GM18858 (cell line): ENCODE measurements at regions not wholly inside any gene's neighbourhood (a gene's known extent, or its start where the extent isn't known, plus 50 kb on each side); places are given as distances from the start of the nearest gene placed in this dataset.

Experiments
- ATAC-seq: cut with Tn5 transposase; IDR thresholded peaks from one replicate; pipeline ENCODE4 v1.9.1; 2021; ENCODE audit not compliant: unreplicated experiment

DNA sequence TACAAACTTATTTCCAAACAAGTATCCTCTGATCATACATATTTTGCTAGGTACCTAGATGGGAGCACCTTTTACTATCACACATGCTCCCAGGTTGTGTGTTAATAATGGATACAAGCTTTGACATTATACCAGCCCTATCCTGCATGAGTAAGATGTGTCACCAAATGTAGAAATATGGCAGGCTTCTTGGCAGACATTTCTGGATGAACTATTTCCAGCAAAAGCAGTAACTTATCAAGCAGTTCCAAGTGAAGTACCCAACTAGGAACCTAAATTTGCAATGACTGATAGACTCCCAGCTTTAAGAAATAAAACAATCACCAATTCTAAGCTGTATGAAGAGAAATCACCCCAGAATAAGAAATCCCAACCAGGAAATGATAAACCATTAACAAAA is 103.7 kb upstream of the TMEM72 start:
- ATAC-seq = no peak

DNA sequence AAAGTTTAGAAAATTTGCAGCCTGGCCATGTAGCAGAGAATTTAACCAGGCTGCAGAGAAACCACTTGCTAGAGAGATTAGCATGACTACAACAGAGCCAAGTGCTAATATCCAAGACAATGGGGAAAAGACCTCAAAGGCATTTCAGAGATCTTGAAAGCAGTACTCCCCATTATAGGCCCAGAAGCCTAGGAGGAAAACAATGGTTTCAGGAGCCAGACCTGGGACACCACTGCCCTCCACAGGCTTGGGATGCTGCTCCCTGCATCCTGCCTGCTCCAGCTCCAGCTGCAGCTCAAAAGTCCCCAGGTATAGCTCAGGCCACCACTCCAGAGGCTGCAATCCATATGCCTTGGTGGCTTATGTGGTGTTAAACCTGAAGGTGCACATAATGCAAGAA is 101.5 kb upstream of the TMEM72 start:
- no peak for ATAC-seq

DNA sequence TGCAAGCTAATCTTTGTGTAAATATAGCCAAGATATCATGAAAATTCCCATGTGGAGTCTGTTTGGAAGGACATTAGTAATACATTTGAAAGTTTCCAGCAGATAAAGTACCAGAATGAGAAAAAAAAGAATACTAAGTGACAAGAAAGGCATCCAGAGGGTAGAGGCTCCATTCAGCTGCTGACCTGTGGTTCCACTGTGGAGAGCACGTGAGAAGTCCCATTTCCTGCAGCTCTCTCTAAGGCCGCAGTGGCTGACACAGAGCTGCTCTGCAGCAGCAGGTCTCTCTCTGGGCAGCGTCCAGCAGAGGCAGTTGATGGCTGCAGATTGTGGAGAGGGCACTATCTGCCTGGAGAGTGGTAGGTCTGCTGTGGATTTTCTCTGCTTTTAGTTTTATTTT is 100.1 kb upstream of the TMEM72 start:
- no peak for ATAC-seq

DNA sequence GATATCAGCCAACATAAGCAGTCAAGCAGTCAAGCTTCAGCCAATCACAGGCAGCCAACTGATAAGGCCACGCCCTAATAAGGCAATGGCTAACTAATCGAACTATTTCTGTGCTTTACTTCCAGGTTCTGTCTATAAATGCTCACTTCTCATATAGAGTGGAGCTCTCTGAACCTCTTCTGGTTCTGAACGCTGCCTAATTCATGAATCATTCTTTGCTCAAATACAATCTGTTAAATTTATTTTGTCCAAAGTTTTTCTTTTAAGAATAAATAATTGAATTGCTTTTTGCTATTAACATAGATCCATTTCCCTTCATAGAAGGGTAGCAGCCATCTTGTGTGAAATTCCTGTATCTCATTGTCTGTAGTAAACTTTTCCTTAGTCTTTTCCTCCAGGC is 97.9 kb upstream of the TMEM72 start:
- ATAC-seq = no peak

DNA sequence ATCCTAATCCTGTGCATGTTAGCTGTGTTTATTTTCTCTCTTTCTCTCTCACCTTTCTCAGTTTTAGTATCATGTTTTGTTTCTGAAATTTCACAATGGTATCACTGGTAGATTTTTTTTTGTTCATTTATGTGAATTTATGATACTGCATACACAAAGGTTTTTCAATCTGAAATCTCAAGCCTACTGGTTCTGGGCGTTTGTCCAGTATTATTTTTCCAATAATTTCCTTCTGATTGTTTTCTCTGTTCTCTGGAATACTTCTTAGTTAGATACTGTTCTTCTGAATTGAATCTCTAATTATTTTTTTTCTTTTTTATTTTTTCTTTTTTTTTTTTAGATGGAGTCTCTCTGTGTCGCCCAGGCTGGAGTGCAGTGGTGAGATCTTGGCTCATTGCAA is 96.2 kb upstream of the TMEM72 start:
- ATAC-seq = no peak

DNA sequence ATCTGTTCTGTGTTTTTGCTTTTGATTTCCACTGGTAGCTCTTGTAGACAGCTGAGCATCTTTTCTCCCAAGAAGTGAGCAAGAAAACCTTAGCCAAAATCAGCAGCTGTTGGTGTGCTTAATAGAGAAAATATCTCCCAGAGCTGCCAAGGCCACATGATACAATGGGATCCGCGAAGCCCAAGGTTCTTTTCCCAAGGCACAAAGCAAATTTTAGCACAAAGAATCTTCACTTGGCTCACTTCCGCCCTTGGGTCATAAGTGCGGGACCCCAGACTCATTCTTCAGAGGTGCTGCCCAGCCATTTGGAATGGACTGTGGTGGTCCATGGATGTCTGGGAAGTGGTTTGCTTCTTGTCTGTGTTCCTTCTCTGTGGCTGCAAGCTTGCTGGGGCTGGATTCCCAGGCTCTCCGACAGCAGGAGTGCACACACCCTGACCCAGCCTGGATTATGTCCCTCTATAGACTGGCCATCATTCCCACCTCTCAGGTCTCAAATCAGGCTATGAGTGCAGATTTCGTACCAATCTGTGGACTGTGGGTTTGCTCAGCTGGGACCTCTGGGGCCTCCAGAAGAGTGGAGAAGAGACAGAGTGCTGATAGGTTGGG is 93.0 kb upstream of the TMEM72 start:
- no peak for ATAC-seq

DNA sequence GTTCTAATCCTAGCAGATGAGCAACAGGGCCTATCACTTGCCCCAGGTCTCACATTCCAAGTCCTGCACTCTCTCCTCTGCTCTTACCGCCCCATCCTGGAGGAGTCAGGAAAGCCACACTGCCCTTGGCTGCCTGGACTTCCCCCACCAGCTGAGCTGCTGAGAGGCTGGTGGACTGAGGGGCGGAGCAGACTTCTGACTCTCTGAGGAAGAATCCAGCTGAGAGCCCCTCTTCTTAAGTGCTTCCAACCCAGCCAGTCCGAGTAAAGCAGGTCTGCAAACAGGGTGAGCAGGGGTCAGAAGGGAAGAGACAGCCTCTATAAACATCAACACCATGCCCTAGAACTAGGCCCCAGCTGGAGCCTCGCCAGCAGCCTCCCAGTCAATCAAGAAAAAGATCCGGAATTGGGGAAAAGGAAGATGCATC is 92.4 kb upstream of the TMEM72 start:
- ATAC-seq = no peak

DNA sequence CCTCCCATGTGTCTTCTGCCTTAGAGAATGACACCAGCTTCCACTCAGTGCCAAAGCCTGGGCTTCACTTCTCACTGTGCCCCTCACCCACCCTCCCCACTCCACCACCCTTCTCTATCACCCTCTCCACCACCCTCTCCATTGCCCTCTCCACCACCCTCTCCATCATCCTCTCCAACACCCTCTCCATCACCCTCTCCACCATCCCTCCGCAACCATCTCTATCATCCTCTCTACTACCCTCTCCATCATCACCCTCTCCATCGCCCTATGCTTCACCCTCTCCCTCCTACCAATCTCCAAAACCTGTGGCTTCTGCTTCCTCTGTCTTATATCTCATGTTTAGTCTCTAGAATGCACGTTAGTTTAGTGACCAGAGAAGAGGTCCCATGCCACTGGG is 91.0 kb upstream of the TMEM72 start:
- ATAC-seq = no peak

DNA sequence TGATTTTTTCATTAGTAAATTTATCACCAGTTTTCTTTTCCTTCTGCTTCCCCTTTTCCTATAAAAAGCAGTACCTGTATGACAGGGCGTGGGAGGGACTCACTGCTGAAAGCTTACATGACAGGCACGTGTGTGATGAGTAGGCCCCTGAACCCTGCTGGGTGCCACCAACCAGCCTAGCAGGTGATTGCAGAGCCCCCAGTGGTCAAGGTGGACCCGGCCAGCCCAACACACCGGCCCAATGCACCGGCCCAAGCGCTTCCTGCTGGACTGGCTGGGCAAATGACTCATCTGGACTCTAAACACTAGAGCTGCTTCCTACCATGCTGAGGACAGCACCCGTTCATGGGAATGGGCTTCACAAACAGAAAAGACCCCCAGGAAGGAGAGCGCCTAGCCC is 89.8 kb upstream of the TMEM72 start:
- ATAC-seq = no peak

DNA sequence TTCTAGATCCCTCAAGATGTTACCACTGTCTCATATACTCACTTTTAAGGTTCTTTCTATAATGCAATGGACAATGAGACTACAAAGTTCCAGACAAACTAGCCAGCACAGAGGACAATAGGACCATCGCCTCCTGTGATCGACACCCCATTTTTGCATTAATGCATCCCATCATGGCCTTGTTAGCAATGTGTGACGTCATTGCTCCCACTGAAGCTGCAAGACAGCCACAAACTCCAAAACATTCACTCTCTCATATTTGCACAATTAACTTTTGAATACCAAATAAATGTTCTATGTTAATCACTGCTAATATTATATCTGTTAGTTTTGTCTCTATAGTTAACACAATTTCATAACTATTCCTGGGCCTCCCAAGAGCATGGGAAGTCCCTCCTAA is 88.8 kb upstream of the TMEM72 start:
- no peak for ATAC-seq

DNA sequence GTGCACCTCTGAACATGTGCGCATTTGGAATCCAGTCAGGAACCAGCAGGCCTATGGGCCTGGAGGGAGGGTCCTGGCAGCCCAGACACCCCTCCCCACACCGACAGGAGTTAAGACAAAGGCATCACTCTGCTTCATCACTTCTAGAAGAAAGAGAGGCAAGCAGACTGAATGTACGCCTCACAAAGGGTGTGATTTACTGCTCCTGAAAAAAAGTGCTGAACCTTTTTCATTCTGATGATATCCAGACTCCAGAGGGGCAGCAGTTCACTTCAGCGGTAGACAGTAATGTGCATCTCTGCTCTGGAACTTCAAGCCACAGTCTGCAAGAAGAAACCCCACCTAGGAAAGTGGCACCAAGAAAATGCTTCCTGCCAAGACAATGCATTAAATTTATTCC is 88.2 kb upstream of the TMEM72 start:
- ATAC-seq = no peak

DNA sequence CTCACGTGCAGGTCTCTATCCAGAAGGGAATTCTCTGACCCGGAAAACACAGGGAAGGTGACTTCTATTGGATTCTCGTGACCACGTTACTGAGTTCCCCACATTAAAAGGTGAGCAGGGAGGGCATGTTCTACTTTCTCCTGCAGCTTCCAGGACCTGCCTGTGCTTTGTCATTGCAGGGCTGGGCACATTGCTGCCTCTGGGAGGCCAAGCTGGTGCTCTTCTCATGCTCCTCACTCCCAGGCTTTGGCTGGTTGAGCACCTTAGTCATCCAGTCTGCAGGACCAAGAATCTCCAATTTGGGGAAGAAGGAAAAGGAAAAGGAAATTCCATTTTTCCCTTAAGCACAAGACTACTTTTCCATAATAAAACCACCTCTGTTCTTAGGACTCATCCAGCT is 86.5 kb upstream of the TMEM72 start:
- ATAC-seq = no peak

DNA sequence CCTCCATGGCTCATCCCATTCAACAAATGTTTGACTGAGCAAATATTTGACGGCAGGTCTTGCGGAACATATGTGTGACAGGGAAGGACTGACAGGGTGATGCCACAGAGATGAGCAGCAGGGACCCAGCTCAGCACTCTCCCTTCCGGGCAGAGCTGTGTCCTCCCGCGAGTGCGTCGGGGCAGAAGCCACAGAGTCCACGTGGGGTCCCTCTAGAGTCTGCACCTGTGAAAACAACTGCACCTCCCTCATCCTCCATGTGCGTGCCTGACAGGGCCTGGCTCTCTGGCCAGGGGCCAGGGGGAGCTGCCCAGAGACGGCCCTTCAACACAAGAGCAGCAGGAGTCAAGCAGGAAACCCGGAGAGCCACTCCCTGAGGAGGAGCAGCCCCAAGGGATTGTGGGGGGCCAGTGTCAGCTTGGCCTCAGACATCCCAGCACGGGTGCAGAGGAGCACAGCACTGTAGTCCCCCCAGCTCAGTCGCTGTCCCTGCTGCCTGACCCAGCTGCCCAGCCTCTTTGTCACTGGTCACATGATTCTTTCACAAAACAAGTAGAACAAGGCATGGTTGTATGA is 83.6 kb upstream of the TMEM72 start:
- no peak for ATAC-seq

DNA sequence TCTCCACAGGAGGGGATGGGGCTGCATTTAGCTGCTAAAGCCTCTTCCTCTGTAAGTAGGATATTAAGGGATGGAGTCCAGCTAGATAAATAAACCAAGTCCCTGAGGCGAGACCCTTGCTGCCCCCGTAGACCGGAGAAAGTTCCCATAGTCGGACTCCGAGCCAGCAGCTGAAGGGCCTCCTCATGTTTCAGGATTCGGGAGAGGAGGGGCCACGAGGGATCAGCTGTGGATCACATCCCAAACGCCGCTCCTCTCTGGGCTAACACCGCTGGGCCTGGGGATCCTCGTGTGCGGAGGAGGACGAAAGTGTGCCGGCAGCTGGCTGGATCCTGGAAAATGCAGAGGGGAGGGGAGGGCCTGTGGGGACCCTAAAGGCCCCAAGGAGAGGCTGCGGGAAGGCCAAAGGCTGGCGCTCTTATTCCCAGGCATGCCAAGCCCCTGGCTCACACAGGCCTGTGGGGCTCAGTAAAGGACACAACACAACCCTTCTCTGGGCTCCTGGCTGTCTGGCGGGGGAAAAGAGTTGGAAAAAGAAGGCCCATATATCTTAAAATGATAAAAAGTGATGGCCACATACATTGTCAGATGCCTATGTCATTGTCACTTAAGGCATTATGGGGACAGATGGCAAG is 82.5 kb upstream of the TMEM72 start:
- ATAC-seq = no peak

DNA sequence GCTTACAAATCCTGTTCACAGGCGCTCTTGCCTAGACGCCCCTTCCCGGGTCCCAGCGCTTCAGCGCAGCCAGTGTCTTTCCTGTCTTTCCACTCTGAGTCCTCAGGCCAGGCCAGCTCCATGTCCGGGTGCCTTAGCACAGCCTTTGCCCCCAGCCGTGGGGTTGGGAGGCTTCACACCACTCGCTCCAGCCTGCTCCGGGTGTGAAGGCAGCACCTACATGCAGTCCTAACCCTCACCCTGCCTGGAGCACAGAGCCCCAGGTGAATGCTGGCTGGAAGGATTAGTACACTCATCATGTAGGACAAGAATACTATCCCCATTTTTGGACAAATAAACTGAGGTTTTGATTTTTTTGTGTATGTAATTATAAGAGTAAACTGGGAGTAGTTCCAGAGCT is 81.7 kb upstream of the TMEM72 start:
- no peak for ATAC-seq

DNA sequence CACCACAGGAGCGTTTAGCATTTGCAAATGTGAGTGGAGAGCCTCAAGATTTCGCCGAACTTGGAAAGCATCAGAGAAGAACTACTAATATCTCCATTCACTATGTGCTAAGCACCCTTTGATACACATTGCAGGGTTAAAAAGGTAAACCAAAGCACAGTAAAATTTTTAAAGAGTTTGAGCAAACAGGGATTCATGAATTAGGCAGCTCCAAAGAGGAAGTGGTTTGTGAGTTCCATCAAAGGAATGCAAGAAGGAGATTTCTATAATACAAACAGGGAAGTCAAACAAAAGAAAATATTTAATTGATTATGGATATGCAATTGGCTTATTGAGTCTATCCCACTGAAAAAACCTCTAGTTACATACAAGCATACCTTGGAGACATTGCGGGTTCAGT is 81.1 kb upstream of the TMEM72 start:
- ATAC-seq = no peak

DNA sequence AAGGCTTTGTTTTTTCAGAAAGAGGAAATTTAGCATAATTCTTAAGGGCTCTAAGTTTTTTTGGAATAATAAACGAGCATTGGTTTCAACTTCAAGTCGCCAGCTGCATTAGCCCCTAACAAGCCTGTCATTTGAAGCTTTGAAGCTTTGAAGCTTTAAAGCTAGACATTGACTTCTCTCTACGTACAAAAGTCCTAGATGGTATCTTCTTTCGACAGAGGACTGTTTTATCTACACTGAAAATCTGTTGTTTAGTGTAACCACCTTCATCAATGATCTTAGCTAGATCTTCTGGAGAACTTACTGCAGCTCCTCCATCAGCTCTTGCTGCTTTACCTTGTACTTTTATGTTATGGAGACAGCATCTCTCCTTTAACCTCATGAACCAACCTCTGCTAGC is 79.6 kb upstream of the TMEM72 start:
- ATAC-seq = no peak

DNA sequence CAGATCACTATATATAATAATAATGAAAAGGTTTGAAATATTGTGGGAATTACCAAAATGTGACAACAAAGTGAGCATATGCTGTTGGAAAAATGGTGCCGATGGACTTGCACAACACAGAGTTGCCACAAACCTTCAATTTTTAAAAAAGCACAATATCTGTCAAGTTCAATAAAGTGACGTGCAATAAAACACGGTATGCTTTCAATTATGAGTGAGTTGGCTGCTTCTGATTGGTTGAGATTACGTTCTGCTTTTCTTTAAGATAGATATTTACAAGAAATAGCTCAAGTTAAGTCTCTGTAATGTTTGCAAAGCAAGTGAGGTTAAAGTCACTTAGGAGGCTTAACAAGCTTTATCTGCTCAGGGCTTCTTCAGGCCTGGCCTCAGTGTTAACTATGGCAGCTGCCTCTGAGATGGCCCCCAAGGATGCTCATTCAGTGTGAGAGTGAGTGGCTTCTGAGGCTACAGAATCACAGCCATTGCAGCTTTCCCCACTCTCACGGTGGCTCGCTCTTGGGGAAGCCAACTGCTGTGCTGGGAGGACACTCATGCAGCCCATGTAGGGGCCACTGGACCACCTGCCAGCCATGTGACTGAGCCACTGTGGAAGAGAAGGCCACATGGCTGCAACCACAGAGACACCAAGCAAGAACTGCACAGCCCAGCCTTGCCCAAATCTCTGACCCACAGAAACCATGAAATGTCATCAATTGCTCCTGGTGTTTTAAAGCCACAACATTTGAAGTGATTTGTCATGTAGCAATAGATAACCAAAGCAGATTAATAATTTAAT is 78.3 kb upstream of the TMEM72 start:
- ATAC-seq = no peak

DNA sequence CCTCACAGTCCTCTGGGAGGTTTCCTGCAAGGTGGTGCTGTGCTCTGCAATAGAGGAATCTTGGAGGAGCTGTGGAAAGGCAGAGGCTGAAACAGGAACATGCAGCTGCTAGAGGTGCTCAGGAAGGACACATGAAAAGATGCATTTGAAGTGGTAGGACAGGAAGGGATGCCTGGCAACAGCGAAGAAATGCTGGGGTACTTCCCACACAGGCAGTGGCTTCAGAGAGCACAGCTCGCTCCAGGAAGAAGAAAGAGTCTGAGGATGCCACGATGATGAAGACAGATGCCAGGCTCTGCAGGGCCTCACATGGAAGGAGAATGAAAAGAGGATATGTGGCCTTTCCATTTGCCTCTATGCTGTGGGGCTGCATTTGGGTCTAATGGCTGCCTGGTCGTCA is 77.0 kb upstream of the TMEM72 start:
- ATAC-seq = no peak

DNA sequence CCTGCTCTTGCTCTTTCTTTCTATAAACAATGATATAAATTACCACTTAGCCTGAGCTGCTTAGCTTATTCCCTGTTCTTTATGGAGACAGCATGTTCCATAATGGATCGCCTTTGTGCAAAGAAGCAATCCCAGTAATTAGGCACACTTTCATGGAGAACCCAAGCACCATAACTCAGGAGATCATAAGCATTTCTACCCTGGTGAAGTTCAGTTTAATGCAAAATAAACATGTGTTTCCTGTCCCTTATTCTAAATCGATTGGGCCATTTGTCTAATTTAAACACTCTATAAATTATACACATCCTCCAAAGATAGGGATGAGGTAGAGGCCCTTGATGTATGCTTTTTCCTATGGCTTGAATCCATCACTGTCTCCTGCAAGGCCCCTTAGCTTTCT is 75.8 kb upstream of the TMEM72 start:
- no peak for ATAC-seq

DNA sequence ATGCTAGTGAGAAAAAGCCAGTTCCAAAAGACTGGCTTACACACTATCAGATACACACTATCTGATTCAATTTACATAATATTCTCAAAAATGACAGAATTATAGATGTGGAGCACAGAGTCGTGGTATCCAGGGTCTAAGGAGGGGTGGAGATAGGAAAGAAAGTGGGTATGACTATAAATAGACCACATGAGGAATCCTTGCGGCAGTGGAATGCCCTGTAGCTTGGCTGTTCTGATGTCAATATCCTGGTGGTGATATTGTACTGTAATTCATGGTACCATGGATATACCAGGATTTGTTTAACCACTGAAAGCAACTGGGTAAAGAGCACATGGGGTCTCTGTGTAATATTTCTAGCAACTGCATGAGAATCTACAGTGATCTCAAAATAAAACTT is 67.7 kb upstream of the TMEM72 start:
- ATAC-seq = no peak
